ENCODE measurements at regions not wholly inside any gene's neighbourhood (a gene's known extent, or its start where the extent isn't known, plus 50 kb on each side); places are given as distances from the start of the nearest gene placed in this dataset.

GRCh38 chr4:181845617-181846016 is 397.6 kb upstream of the TENM3 start:
- TF ChIP-seq POLR2AphosphoS5 (IDR thresholded peaks at IDR 0.05; ENCODE audit: borderline replicate concordance, low read depth, low read length) (no peak), EZH2 (IDR thresholded peaks at IDR 0.05) (no peak)
